NOMO-1 treated with DMSO at 0.1 percent for 48 hours (cell line): ENCODE measurements at regions not wholly inside any gene's neighbourhood (a gene's known extent, or its start where the extent isn't known, plus 50 kb on each side); places are given as distances from the start of the nearest gene placed in this dataset.

Experiments used
- DNase-seq: peaks from one replicate; lab custom pipeline; 2025; ENCODE audit not compliant: unreplicated experiment; lab: John Stamatoyannopoulos, UW

DNA sequence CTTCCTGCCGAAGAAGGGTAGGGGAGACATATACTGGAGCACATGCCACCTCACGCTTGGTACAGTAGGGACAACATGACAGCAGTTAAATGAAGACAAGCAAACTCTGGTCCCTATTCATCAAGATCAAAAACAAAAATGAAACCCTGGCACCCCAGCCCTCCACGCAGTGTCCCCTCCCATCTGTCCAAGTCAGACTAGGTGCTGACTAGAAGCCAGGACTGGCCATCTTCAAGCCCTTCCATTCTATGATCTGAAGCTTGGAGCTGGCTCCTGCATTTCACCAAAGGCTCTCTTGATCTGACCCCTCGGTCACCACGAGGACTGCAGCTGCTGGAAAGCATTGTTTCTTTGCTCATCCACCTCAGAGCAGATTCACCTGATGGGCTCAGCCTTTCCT lies 158.9 kb upstream of the GGTLC1 start:
- DNase-seq, result no peak

DNA sequence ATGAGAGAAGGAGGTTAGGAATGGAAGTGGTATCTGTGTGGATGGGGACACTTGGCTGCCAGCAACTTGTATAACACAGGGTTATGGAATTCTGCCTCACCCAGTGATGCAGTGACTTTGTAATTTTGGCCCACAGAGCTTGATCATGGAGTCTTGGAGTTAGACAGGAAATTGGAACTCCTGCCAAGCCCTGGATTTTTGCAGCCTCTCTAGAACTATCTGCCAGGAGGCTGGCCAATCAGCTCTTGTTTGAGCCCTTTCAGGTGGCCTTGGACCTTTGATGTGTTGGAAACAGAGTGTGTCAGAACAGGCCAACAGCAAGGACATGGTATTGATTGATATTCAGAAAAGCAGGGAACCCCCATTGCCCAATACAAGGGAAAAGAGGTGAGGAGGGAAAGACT lies 157.7 kb upstream of the GGTLC1 start:
- DNase-seq, result no peak

DNA sequence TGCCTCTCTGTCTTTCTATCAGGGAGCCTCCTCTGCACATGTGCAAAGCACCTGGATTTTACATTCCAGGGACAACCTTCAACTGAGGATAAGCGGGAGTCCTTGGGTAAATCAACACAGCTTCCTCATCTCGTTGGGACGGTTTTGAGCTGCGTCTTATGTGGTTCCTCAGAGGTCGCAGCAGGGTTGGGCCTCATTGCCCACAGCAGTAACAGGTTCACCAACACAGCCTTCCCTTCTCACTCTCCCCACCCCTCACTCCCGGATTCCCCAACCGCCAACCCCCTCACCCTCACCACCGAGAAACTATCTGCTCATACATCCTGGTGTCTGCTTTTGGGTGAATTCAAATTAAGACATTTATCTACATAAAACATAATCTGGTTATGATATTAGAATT lies 155.8 kb upstream of the GGTLC1 start:
- no peak for DNase-seq

DNA sequence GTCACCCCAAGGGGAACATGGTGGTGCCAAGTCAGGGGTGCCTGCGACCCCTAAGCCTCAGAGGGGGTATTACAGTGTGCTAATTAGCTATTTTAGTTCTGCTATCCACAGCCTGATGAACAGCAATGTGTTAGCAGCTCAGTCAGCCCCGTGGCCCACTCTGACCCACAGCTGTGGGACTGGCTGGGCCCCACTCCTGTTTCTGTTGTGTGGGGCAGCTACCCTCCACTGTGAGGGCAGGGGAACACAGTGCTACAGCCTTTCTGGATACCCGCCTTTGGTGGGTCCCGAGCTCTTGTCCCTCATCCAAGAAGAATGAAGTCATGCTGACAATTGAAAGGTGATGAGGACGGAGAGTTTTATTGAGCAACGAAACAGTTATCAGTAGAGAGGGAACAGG lies 152.5 kb upstream of the GGTLC1 start:
- no peak for DNase-seq

DNA sequence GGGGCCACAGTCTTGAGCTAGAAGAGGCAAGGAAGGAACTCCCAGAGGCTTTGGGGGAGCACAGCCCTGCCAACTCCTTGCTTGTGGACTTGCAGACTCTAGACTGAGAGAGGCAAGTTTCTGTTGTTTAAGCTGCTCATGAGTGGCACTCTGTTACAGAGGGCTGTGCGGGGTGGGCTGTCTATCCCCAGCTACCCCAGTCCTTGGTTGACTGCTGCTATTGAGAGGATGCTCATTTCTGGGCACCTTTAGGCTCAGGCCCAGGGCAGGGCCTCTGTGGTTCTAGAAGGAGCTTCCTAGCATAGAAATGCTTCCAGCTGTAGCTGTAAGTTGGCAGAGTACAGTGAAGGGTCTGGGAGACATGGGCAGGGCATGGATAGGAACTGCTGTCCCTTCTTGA lies 151.3 kb upstream of the GGTLC1 start:
- no peak for DNase-seq

DNA sequence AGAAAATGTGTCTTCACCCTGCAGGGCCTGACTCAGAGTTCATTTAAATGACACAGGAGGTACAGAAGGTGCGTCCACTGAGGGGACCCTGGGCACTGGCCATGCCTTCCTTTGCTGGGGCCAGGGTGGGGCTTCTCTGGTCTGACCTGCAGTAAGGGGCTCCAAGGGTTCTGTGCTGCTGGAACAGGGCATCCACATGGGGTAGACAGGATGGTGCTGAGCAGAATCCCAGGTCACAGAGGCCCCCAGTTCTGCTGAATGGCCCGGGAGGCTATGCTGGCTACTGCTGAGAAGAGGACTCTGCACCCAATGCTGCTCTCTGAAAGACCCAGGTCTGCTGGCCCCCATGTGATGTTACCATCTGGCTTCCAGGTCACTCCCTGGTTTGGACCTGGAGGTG lies 150.4 kb upstream of the GGTLC1 start:
- DNase-seq, result no peak

DNA sequence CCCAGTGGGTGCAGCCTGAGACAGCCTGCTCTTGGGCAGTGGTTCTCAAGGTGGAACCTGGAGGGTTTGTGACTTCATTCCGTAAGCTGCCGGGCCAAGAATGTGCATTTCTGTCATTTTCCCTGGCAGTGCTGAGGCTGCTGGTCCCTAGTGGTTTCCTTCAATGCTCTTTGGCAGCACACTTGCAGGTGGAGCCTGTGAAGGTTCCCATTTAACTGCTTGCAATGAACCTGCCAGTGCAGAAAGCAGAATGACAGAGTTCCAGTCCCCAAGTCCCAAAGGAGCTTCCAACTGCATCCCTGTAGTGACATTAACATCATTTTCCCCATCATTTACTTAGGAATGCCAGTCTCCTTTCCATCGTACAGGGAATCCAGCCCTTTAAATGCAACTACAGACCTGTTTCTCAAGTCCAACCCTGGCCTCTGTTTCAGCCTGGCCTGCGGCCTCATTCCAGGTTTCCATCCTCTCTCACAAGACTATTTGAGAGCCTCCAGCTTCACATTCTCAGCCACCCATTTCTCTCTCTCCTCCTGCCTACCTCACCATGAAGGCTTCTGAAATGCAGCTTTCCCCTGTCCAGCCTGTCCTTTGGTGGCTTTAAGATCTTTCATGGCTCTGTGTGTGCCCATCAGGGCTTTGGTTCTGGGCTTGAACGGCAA lies 149.7 kb upstream of the GGTLC1 start:
- no peak for DNase-seq

DNA sequence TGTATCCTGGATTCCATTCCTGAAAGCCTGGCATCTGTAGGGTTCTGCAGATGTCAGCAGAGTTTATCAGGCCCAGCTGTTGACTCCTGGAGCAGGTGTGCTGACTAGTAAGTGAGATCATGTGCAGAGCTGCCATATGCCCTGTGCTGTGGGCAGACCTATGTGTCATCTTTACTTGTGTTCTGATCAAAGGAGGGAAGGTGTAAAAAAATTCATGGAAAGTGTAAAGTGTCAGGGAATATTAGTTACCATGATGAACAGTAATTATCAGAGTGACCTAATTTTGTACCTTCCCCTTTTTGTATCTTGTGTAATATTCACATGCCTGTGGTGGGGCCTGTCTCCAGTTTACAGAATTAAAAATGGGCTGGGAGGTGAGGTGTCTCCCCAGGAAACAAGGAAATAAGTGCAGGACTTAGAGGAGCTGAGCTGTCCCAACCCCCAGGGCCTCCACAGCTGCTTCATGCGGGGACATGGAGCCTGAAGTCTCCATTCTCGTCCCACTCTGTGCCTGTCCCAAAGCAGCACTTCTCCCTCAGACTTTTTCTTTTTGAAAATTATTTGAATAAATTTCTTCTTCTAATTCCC lies 148.2 kb upstream of the GGTLC1 start:
- peak; percentile 39 for DNase-seq

DNA sequence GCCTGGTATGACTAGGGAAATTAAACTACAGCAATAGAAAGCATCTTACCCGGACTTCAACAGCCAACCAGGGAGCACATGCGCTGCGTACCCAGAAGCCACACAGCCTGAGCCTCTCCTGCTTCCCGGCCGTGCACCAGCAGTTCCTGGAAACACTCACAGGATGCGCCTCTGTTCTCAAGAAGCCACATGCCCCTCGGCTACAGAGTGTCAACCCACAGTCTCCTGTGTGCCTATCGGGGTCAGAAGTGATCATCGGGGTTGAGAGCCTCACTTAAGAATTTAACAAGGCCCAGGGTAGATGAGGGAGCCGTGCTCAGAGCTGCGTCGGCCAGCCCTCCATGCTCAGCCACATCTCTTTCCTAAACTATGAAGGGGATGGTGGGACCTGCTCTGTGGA lies 147.2 kb upstream of the GGTLC1 start:
- DNase-seq, result no peak

DNA sequence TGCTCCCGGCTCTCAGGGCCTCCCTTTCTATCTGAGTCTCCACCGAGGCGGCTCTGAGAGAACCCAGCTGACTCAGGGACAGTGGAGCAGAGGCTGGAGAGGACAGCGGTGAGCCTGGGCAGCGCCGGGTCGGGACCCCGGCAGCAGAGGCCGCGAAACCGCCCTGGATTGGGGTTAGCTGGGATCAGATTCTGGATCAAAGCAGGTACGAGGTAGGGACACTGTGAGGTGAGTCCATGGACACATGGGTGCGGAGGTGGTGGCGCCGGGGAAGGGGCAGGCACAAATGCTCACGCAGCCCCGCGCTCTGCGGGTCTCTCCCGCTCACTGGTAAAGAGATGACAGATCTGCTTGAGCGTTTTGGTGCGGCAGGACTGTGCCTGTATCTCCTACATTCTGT lies 146.4 kb upstream of the GGTLC1 start:
- DNase-seq, result no peak

DNA sequence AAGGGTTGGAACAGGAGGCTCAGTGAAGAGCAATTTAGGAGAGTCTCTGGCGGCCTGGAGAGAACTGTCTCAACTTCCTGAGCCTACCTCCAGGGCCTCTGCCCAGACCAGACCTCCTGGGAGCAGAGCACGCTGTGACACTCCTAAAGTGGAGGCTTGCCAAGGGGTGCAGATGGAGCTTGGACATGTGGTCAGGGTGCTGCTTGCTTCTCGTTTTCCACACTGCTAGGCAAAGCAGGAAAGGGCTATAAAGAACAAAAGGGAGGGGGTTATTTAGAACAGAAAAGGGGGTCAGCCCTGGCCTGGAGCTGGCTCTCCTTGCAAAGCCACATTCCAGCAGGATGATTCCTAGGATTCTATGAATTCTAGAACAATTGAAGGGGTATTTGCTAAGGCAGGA lies 145.7 kb upstream of the GGTLC1 start:
- DNase-seq, result no peak

DNA sequence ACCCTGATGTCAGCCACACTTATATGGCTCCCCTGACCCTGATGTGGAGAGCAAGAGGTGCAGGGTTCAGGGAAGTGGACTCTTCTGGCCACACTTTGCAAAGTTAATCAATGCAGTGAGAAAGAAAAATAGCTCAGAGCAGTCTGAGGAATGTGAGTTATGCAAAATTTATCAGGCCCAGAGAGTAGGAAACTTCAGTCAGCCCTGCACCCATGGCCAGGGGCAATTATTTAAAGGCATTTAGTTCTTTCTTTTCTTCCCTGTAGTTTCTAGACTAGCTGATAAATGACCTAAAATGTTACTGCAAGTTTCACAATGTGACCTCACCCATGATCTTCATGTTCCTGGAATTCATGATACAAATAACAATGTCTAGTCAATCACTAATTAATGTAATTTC lies 143.7 kb upstream of the GGTLC1 start:
- DNase-seq, result no peak

DNA sequence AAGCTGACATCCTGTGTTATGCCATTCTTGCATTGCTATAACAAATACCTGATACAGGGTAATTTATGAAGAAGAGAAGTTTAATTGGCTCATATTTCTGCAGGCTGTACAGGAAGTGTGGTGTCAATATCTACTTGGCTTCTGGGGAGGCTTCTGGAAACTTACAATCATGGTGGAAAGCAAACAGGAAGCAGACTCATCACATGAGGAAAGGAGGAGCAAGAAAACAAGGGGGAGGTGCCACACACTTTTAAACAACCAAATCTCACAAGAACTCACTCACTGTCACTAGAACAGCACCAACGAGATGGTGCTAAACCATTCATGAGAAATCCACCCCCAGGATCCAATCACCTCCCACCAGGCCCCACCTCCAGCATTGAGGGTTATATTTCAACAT lies 143.1 kb upstream of the GGTLC1 start:
- peak; percentile 1 for DNase-seq

DNA sequence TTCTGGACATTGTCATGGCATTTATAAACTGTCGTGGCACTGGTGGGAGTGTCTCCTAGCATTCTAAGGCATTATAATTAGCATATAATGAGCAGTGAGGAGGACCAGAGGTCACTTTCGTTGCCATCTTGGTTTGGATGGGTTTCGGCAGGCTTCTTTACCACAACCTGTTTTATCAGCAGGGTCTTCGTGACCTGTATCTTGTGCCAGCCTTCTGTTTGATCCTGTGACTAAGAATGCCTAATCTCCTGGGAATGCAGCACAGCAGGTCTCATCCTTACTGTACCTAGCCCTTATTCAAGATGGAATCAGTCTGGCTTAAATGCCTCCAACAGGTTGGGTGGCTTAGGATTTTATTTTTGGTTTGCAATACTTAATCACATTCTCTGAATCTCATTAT lies 142.7 kb upstream of the GGTLC1 start:
- no peak for DNase-seq

DNA sequence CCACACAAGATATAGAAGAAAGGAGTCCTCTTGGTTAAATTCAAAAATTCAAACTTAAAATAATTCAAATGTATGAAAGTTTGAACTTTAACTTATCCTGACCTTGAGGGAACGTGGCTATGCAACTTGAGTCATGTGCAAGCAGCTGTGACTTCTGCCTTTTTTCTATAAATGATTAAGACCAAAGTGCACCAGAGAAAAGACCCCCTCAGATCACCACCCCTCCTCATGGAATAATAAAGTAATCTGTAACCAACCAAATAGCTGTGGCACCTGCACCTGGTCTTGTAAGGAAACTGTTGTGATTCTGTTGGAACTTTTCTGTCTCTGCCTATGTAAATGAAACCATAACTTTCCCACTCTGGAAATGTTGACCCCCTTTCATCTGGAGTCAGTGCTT lies 141.1 kb upstream of the GGTLC1 start:
- DNase-seq, result no peak

DNA sequence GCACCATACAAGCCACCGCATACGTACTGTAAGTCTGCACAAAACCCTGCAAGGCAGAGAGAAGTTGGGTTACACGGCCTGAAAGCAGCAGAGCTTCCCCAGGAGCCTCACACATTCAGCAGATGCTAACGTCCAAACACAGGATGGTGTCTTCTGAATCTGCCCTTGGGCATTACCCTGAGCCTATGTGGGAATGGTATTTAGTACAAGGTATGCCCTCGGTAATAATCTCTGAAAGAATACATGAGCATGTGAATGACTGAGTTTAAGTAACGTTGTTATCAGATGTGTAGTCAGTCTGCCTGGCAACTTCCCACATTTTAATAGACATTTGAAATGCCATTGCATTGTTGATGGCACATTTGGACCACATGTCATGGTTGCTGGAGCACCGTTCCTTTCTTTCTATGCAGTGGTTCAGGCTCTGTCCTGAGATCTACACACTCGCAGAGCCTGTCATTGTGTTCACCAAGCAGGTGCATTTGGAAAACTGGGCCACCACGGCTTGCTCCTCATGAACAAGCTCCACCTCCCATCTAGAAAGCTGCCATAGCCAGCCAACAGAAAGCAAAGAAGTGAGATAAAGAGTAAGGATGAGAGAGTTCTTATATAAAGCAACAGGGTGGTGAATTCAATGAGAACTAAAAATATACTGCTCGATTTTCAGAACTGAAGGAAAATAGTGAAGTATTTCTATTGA lies 136.5 kb upstream of the GGTLC1 start:
- no peak for DNase-seq

DNA sequence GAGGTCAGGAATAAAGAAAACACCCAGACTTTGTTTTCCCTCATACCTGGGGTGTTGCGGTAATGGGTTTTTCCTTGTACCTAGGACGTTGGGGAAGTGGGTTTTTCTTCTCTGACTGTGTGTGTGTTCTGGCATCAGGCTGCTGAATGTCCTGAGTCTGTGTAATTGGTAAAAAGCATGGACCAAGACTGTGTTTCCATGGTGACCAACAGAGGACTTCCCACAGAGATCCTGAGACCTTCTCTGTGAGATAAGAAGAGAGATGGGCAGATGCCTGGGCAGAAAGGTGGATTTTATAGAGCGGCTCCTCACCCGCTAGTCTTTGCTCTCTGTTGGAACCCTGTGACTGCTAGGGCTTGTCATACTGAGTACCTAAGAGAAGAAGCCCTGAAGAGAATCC lies 135.4 kb upstream of the GGTLC1 start:
- no peak for DNase-seq

DNA sequence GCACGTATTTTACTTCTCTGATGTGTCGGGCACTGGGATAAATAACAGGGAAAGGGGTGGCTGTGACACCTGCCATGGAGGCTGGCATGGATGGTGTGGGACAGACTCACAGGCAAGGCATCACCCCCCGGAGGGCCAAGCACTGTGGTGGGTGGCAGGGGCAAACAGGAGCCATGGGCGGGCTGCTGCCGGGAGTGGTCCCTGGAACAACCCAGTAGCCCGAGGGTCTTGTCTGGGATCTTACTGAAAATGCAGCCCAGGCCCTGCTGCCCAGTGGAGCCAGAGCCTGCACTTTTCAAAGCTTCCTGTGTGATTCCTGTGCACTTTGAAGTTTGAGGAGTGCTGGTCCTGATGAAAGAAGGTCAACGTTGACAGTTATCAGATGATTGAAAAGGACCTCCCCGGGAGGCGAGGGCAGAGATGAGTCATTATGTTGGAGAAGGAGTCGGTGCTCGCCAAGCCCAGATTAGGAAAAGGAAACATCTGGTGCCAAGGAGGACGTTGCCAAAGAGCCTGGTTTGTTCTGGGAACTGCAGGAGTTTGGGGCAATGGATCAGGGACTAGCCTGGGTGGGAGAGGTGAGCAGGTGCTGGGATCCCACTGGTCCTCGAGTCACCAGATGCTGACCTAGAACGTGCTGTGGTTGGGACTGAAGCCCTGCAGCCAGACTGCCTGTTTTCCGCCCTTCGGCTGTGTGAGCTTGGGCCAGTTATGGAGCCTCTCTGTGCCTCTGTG lies 130.0 kb upstream of the GGTLC1 start:
- no peak for DNase-seq

DNA sequence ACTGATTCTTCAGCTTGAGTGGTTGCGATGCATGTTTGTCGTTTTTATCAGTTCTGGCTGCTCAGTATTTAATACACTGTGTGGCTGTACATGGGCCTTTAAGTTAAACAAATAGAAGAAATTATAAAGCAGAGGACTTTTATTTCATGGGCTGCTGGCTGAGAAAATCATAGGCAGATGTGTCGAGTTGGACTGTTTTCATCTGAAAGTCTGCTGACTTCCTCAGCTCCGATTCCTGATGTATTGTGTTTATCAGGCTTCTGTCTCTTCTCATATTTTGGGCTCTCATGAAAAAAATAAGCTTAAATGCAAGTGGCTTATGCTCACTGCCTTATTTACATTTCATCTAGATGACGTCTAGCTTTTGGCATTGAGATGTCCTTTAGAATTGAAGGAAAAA lies 129.5 kb upstream of the GGTLC1 start:
- no peak for DNase-seq

DNA sequence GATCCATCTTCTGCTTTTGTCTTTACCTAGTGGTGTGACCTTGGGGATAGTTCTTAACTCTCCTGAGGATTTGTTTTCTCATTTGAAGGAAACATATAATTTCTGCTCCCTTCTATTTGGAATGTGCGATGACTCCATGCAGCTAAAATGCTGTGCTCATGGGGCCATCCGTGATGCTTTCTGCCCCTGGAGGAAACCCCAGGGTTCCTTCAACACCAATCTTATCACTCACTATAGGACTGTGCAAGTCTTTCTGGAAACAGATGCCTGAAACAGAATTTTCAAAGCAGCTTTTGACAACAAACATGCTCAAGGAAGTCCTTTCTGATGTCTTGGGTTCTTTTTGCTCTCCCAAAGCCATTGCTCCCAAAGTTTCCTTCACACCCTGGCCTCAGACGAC lies 128.8 kb upstream of the GGTLC1 start:
- no peak for DNase-seq

DNA sequence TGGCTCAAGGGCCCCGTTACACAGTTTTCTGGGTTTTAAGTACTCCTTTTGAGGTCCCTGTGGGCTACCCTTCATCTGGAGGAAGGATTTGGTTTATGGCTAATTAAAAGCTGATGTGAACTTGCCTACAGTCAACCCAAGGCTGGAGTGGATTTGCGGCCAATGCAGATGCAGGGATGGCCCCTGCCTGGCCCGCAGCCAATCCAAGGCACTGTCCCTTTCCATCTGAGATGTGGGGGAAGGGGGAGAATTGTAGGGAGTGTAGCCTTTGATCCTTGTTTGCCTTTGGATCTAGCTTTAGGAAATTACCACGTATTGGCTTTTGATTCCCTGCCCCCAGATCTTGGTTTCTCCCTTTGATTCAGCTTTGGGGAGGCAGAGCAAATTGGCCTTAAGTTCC lies 128.0 kb upstream of the GGTLC1 start:
- no peak for DNase-seq

DNA sequence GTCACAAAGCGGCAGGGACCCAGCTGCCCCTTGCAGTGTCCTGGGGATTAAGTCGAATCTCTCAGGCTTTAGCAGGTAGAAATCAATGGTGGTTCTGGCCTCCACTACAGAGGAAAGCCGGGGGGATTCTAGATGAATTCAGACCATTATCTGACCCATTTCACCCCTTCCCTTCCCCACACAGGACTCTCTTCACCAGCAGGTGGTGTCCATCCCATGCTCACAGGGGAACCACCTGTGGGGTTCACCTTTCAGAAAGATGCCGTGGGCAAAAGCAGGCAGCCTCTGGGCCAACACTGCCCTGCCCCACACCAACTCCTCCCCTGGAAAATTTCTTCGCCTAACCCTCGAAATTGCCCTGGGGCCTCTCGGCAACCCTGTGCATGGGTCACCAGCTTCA lies 123.8 kb upstream of the GGTLC1 start:
- DNase-seq, result no peak
